ENCODE measurements at regions not wholly inside any gene's neighbourhood (a gene's known extent, or its start where the extent isn't known, plus 50 kb on each side); places are given as distances from the start of the nearest gene placed in this dataset.

GRCh38 chr5:23451156-23451555 lies 56.3 kb upstream of the PRDM9 start:
- TF ChIP-seq POLR2A (IDR thresholded peaks at IDR 0.05) (no peak), POLR2AphosphoS5 (IDR thresholded peaks at IDR 0.05) (no peak)
- TF ChIP-seq, protein P1, sequence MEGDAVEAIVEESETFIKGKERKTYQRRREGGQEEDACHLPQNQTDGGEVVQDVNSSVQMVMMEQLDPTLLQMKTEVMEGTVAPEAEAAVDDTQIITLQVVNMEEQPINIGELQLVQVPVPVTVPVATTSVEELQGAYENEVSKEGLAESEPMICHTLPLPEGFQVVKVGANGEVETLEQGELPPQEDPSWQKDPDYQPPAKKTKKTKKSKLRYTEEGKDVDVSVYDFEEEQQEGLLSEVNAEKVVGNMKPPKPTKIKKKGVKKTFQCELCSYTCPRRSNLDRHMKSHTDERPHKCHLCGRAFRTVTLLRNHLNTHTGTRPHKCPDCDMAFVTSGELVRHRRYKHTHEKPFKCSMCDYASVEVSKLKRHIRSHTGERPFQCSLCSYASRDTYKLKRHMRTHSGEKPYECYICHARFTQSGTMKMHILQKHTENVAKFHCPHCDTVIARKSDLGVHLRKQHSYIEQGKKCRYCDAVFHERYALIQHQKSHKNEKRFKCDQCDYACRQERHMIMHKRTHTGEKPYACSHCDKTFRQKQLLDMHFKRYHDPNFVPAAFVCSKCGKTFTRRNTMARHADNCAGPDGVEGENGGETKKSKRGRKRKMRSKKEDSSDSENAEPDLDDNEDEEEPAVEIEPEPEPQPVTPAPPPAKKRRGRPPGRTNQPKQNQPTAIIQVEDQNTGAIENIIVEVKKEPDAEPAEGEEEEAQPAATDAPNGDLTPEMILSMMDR (IDR thresholded peaks at IDR 0.05) = no peak
- intact Hi-C loops (cut with DNase I) = no loop called here
- Histone ChIP-seq H3K9me3 (no peaks in the 10 kb centered on the region), H3K4me1 (replicated peaks) (no peaks in the 10 kb centered on the region), H3K36me3 (no peaks in the 10 kb centered on the region), H3K4me3 (no peak overlapping the region), H3K27ac (no peak overlapping the region), H3K27me3 (replicated peaks; ENCODE audit: insufficient read depth) (no peaks in the 10 kb centered on the region)
- 40% methylated on average over 1 of the region's 1 CpG for WGBS
- no peak for DNase-seq (ENCODE audit: low spot score)

DNA sequence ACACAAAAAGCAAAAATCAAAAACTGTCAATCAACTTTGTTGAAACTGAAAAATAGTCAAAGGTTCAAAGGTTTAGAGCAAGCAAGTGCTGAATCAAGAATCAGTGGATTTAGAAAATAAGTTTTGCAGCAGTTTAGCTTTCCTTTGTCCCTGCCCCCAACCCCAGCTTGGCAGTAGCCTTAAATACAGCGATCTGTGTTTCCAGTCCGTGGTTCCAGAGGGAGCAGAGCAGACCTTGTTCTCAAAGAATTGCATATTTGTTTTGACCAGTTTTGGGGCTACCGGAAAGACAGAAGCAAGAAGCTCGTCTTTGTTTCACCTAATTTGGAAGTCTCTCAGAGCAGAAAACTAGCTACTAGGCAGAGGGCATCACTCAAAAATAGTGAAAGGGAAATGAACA lies 57.2 kb upstream of the PRDM9 start:
- no peak overlapping the region for H3K27ac ChIP-seq
- H3K4me1 ChIP-seq (replicated peaks) = no peaks in the 10 kb centered on the region
- intact Hi-C loops (cut with DNase I) = no loop called here
- H3K9me3 ChIP-seq = no peaks in the 10 kb centered on the region
- H3K4me3 ChIP-seq = no peak overlapping the region
- H3K27me3 ChIP-seq (replicated peaks; ENCODE audit: insufficient read depth) = no peaks in the 10 kb centered on the region
- WGBS = 91% methylated on average over 4 of the region's 4 CpGs
- TF ChIP-seq POLR2AphosphoS5 (IDR thresholded peaks at IDR 0.05) (no peak), POLR2A (IDR thresholded peaks at IDR 0.05) (no peak)
- TF ChIP-seq, protein P1 (IDR thresholded peaks at IDR 0.05) = no peak
- DNase-seq (ENCODE audit: low spot score) = no peak
- no peaks in the 10 kb centered on the region for H3K36me3 ChIP-seq

DNA sequence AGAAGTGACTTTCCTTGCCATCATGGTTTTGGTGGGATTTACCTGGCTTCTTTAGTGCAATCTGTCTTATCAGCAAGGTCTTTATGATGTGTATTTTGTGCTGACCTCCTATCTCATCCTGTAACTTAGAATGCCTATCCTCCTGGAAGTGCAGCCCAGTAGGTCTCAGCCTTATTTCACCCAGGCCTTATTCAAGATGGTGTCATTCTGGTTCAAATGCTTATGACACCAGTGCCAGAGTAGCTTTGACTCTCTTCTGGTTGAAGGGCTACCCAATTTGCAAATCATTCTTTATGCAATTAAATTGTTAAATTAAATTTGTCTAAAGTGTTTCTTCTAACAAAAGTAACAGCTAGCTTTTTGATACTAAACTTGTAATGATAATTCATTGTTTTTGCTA lies 58.8 kb upstream of the PRDM9 start:
- intact Hi-C loops (cut with DNase I) = no loop called here
- Histone ChIP-seq H3K4me3 (no peak overlapping the region), H3K36me3 (no peaks in the 10 kb centered on the region), H3K9me3 (no peaks in the 10 kb centered on the region), H3K27me3 (replicated peaks; ENCODE audit: insufficient read depth) (no peaks in the 10 kb centered on the region), H3K27ac (no peak overlapping the region), H3K4me1 (replicated peaks) (no peaks in the 10 kb centered on the region)
- DNase-seq (ENCODE audit: low spot score) = no peak
- TF ChIP-seq POLR2AphosphoS5 (IDR thresholded peaks at IDR 0.05) (no peak), POLR2A (IDR thresholded peaks at IDR 0.05) (no peak)
- TF ChIP-seq, protein P1 (IDR thresholded peaks at IDR 0.05) = no peak

- H3K4me3 ChIP-seq = no peak overlapping the region
- WGBS = 46% methylated on average over 6 of the region's 6 CpGs
- no peaks in the 10 kb centered on the region for H3K9me3 ChIP-seq
- H3K4me1 ChIP-seq (replicated peaks) = no peaks in the 10 kb centered on the region
- TF ChIP-seq POLR2AphosphoS5 (IDR thresholded peaks at IDR 0.05) = no peak
- TF ChIP-seq, protein P1 (IDR thresholded peaks at IDR 0.05) = no peak
- TF ChIP-seq POLR2A (IDR thresholded peaks at IDR 0.05) = no peak
- H3K36me3 ChIP-seq = no peaks in the 10 kb centered on the region
- intact Hi-C loops (cut with DNase I) = no loop called here
- H3K27ac ChIP-seq = no peak overlapping the region
- DNase-seq (ENCODE audit: low spot score) = no peak
- no peaks in the 10 kb centered on the region for H3K27me3 ChIP-seq (replicated peaks; ENCODE audit: insufficient read depth)
Observed at GRCh38 chr5:23446424-23446823, 61.0 kb upstream of the PRDM9 start.

- intact Hi-C loops (cut with DNase I) = no loop called here
Observed at GRCh38 chr5:23445573-23445972, 61.8 kb upstream of the PRDM9 start.

More at GRCh38 chr5:23445573-23445972, 61.8 kb upstream of the PRDM9 start:
- Histone ChIP-seq H3K4me1 (replicated peaks) (no peaks in the 10 kb centered on the region), H3K4me3 (no peak overlapping the region), H3K36me3 (no peaks in the 10 kb centered on the region), H3K27ac (no peak overlapping the region), H3K27me3 (replicated peaks; ENCODE audit: insufficient read depth) (no peaks in the 10 kb centered on the region), H3K9me3 (no peaks in the 10 kb centered on the region)
- TF ChIP-seq POLR2AphosphoS5 (IDR thresholded peaks at IDR 0.05) (no peak), POLR2A (IDR thresholded peaks at IDR 0.05) (no peak)
- DNase-seq (ENCODE audit: low spot score) = no peak
- WGBS = 37% methylated on average over 1 of the region's 1 CpG

Data from prostate gland (tissue), 2 donors.